ENCODE measurements at regions not wholly inside any gene's neighbourhood (a gene's known extent, or its start where the extent isn't known, plus 50 kb on each side); places are given as distances from the start of the nearest gene placed in this dataset.

- CTCF ChIA-PET, result interaction anchor here (0.7 kb wide), 1 partner anchor 16 kb away, joined by 3 read pairs; no protein-coding TSS in a partner anchor
- Histone ChIP-seq H3K79me2 (ENCODE audit: insufficient read depth) (no peaks in the 10 kb centered on the region), H3K4me3 (ENCODE audit: low read depth in 2 of 2, low read length in 1 of 2) (no peak overlapping the region), H3F3A (replicated peaks; ENCODE audit: insufficient read depth) (peaks cover 11% of the 10 kb centered on the region), H3K9me2 (no peaks in the 10 kb centered on the region), H3K27ac (ENCODE audit: low read depth in 2 of 2, low read length in 1 of 2) (no peak overlapping the region), H3K4me2 (no peak overlapping the region), H3K9me3 (no peaks in the 10 kb centered on the region), H3K4me1 (ENCODE audit: control insufficient read depth in 1 of 2, insufficient read depth in 2 of 2, low read depth in 1 of 2, low read length in 1 of 2) (peaks cover 8 to 13% of the 10 kb centered on the region in 2 experiments; a peak in 2 of 4 replicates), H4K20me1 (ENCODE audit: insufficient read depth) (no peaks in the 10 kb centered on the region), H3K27me3 (ENCODE audit: insufficient read depth) (no peaks in the 10 kb centered on the region), H3K36me3 (replicated peaks in 1 of 2; ENCODE audit: control insufficient read depth in 1 of 2, insufficient read depth in 2 of 2, low read length in 1 of 2) (no peaks in the 10 kb centered on the region), H2AFZ (ENCODE audit: low read depth) (no peak overlapping the region), H3K9ac (no peak overlapping the region)
- WGBS (ENCODE audit: low lambda C conversion rate), result 80% methylated on average over 3 of the region's 3 CpGs
- POLR2A ChIA-PET, result no interaction called here
- TF ChIP-seq JUND (IDR thresholded peaks at IDR 0.05) (no peak), RCOR1 (IDR thresholded peaks at IDR 0.05; ENCODE audit: low read length) (no peak), ELF1 (IDR thresholded peaks at IDR 0.05) (no peak), IRF3 (IDR thresholded peaks at IDR 0.05; ENCODE audit: low read depth, low read length) (no peak), RXRA (IDR thresholded peaks at IDR 0.05; ENCODE audit: borderline replicate concordance, low read depth) (no peak), RFX5 (IDR thresholded peaks at IDR 0.05; ENCODE audit: low read length) (no peak), FOSL2 (IDR thresholded peaks at IDR 0.05; ENCODE audit: borderline replicate concordance, low read depth) (no peak), TEAD4 (IDR thresholded peaks at IDR 0.05; ENCODE audit: borderline replicate concordance, insufficient read depth) (no peak), POLR2AphosphoS5 (IDR thresholded peaks at IDR 0.05; ENCODE audit: low read depth, low read length) (no peak)
- DNase-seq, result no peak
Observed at GRCh38 chr10:59508296-59508695, 145.9 kb upstream of the FAM13C start.

GRCh38 chr10:59505926-59506325, 143.6 kb upstream of the FAM13C start:
- no peak overlapping the region for H3K9ac ChIP-seq
- no peak overlapping the region for H2AFZ ChIP-seq (ENCODE audit: low read depth)
- no peak overlapping the region; a peak in 1 of 4 replicates for H3K27ac ChIP-seq (ENCODE audit: low read depth in 2 of 2, low read length in 1 of 2)
- CTCF ChIA-PET, result no interaction called here
- 54% methylated on average over 1 of the region's 1 CpG for WGBS (ENCODE audit: low lambda C conversion rate)
- H3K4me1 ChIP-seq (ENCODE audit: control insufficient read depth in 1 of 2, insufficient read depth in 2 of 2, low read depth in 1 of 2, low read length in 1 of 2), result 0 out of 4 replicates have a peak, but pooled peaks cover 0 to 3% of the 10 kb centered on the region in 2 experiments
- H3K9me3 ChIP-seq, result no peaks in the 10 kb centered on the region
- no peak for DNase-seq
- no peak overlapping the region for H3K4me3 ChIP-seq (ENCODE audit: low read depth in 2 of 2, low read length in 1 of 2)
- no peaks in the 10 kb centered on the region for H3K79me2 ChIP-seq (ENCODE audit: insufficient read depth)
- no peaks in the 10 kb centered on the region for H4K20me1 ChIP-seq (ENCODE audit: insufficient read depth)
- no peaks in the 10 kb centered on the region for H3F3A ChIP-seq (replicated peaks; ENCODE audit: insufficient read depth)
- no peaks in the 10 kb centered on the region for H3K9me2 ChIP-seq
- H3K27me3 ChIP-seq (ENCODE audit: insufficient read depth), result no peaks in the 10 kb centered on the region
- H3K4me2 ChIP-seq, result no peak overlapping the region
- H3K36me3 ChIP-seq (replicated peaks in 1 of 2; ENCODE audit: control insufficient read depth in 1 of 2, insufficient read depth in 2 of 2, low read length in 1 of 2), result no peaks in the 10 kb centered on the region
- POLR2A ChIA-PET, result no interaction called here
- TF ChIP-seq FOXM1 (IDR thresholded peaks at IDR 0.05; ENCODE audit: low read depth), result no peak
- no peak for TF ChIP-seq GABPA (IDR thresholded peaks at IDR 0.05; ENCODE audit: low read depth)
- TF ChIP-seq CHD2 (IDR thresholded peaks at IDR 0.05; ENCODE audit: low read length, partially characterized antibody), result no peak
- no peak for TF ChIP-seq MAX (IDR thresholded peaks at IDR 0.05; ENCODE audit: low read depth)
- TF ChIP-seq RAD21 (IDR thresholded peaks at IDR 0.05; ENCODE audit: low read length), result no peak
- TF ChIP-seq SIN3A (IDR thresholded peaks at IDR 0.05; ENCODE audit: borderline replicate concordance, low read depth, low read length), result no peak
- no peak for TF ChIP-seq GATA2 (CRISPR knock-in tag; IDR thresholded peaks at IDR 0.05)
- no peak for TF ChIP-seq REST (IDR thresholded peaks at IDR 0.05; ENCODE audit: low read depth, low read length)
- TF ChIP-seq RFX5 (IDR thresholded peaks at IDR 0.05; ENCODE audit: low read length), result no peak
- no peak for TF ChIP-seq YY1 (IDR thresholded peaks at IDR 0.05; ENCODE audit: low read depth)
- TF ChIP-seq EZH2phosphoT487 (IDR thresholded peaks at IDR 0.05; ENCODE audit: borderline replicate concordance, low read depth), result no peak
- no peak for TF ChIP-seq POLR2AphosphoS5 (IDR thresholded peaks at IDR 0.05; ENCODE audit: low read depth, low read length)
- TF ChIP-seq JUND (IDR thresholded peaks at IDR 0.05), result no peak
- TF ChIP-seq RCOR1 (IDR thresholded peaks at IDR 0.05; ENCODE audit: low read length), result no peak
- TF ChIP-seq MXI1 (IDR thresholded peaks at IDR 0.05; ENCODE audit: low read depth, low read length), result no peak
- TF ChIP-seq FOSL2 (IDR thresholded peaks at IDR 0.05; ENCODE audit: borderline replicate concordance, low read depth), result no peak
- no peak for TF ChIP-seq PBX3 (IDR thresholded peaks at IDR 0.05)
- TF ChIP-seq TAF1 (IDR thresholded peaks at IDR 0.05; ENCODE audit: borderline replicate concordance, low read depth, low read length), result no peak
- TF ChIP-seq NFIC (IDR thresholded peaks at IDR 0.05; ENCODE audit: borderline replicate concordance), result no peak

All from SK-N-SH (cell line).